Mucosa of descending colon (tissue), 3 donors: ENCODE measurements at regions not wholly inside any gene's neighbourhood (a gene's known extent, or its start where the extent isn't known, plus 50 kb on each side); places are given as distances from the start of the nearest gene placed in this dataset.
"Not testable (repeated sequence)": the region's sequence is repeated elsewhere in the genome, so short reads cannot be mapped to it uniquely, and the experiment has no call there.

Experiments
- ATAC-seq: fragments of 200-7000 bp; cut with Tn5 transposase; one replicate; pipeline ENCODE4 v1.9.1; 2020; ENCODE audit warnings: mild to moderate bottlenecking, moderate library complexity
- DNase-seq, 3 donors: peaks; one replicate each; pipeline ENCODE4 v3.0.0-alpha.2; 2020
- H3K36me3 ChIP-seq: fragments of 200-600 bp; one replicate; pipeline ENCODE4 v1.8.0; 2021; ENCODE audit warnings: low read depth, mild to moderate bottlenecking
- H3K4me1 ChIP-seq: fragments of 200-600 bp; one replicate; pipeline ENCODE4 v1.8.0; 2021; ENCODE audit warnings: low read depth, mild to moderate bottlenecking
- H3K4me3 ChIP-seq: fragments of 200-600 bp; one replicate; pipeline ENCODE4 v1.8.0; 2021; ENCODE audit warnings: mild to moderate bottlenecking
- H3K9me3 ChIP-seq: fragments of 200-600 bp; one replicate; pipeline ENCODE4 v1.8.0; 2021; ENCODE audit warnings: mild to moderate bottlenecking
- intact Hi-C, 2 donors: fragments of 100-400 bp; cut with DNase I in 1 of 2; cut with micrococcal nuclease in 1 of 2; formaldehyde crosslinking; loops; one replicate each; pipeline versions ENCODE4 v1.11.0 to v1.11.1; 2022; cut with DNase I, micrococcal nuclease
- TF ChIP-seq, protein P1 (sequence below): fragments of 200-600 bp; IDR thresholded peaks from one replicate; pipeline ENCODE4 v1.8.0; 2022; ENCODE audit warnings: antibody characterized with exemption, mild to moderate bottlenecking
- donor health status: DM: no; HTN: no; CAD: no; lungs with moderate emphysema.
- donor health status: DM: no; HTN: no; CAD: no.
- donor health status: DM: no; HTN: yes; CAD: no.

DNA sequence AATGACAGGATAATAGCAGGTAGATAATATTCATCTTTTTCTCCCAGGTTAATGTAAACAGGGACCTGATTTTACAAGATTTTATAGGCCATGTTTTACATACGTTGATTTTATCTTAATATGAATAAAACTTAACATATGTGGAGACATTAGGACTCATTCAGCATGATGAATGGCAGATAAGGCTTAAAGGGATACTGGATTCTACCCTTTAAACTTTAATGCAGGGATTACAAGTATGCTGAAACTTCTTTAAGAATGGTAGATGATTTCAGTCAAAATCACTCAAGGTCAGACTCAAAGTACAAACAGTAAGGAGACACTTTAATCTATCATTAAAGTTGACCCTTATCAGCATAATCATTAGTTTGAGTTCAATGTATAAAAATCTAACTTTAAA, 274.5 kb upstream of the IZUMO3 start:
- Histone ChIP-seq H3K4me1 (no peaks in the 10 kb centered on the region), H3K4me3 (no peak overlapping the region), H3K36me3 (no peaks in the 10 kb centered on the region), H3K9me3 (no peaks in the 10 kb centered on the region)
- TF ChIP-seq, protein P1, sequence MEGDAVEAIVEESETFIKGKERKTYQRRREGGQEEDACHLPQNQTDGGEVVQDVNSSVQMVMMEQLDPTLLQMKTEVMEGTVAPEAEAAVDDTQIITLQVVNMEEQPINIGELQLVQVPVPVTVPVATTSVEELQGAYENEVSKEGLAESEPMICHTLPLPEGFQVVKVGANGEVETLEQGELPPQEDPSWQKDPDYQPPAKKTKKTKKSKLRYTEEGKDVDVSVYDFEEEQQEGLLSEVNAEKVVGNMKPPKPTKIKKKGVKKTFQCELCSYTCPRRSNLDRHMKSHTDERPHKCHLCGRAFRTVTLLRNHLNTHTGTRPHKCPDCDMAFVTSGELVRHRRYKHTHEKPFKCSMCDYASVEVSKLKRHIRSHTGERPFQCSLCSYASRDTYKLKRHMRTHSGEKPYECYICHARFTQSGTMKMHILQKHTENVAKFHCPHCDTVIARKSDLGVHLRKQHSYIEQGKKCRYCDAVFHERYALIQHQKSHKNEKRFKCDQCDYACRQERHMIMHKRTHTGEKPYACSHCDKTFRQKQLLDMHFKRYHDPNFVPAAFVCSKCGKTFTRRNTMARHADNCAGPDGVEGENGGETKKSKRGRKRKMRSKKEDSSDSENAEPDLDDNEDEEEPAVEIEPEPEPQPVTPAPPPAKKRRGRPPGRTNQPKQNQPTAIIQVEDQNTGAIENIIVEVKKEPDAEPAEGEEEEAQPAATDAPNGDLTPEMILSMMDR = no peak
- intact Hi-C loops = no loop called here
- DNase-seq (no peak), ATAC-seq (no peak)

- no peak for ATAC-seq
- no peak for DNase-seq
- Histone ChIP-seq H3K9me3 (no peaks in the 10 kb centered on the region), H3K4me1 (no peaks in the 10 kb centered on the region), H3K36me3 (no peaks in the 10 kb centered on the region), H3K4me3 (no peak overlapping the region)
- TF ChIP-seq, protein P1 = no peak
- intact Hi-C loops = no loop called here
Measured at GRCh38 chr9:24817756-24818155, 272.1 kb upstream of the IZUMO3 start.

- ATAC-seq (no peak), DNase-seq (no peak)
- no peaks in the 10 kb centered on the region for H3K36me3 ChIP-seq
- H3K9me3 ChIP-seq = no peaks in the 10 kb centered on the region
- no peak overlapping the region for H3K4me3 ChIP-seq
- intact Hi-C loops = no loop called here
- no peaks in the 10 kb centered on the region for H3K4me1 ChIP-seq
- TF ChIP-seq, protein P1 = no peak
Measured at GRCh38 chr9:24816006-24816405, 270.3 kb upstream of the IZUMO3 start.

DNA sequence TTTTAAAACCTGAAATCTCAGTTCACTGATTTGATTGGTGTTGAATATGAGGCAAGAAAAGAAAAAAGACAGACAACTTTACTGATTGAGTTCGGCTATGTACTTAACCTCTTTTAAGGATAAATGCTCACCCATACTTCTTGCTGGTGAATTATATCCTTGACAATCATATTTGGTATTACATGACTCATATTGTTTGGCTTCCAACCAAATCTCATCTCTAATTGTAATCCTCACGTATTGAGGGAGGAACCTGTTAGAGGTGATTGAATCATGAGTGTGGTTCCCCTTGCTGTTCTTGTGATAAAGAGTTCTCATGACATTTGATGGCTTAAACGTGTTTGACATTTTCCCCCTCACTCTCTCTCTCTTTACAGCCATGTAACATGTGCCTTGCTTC, 255.6 kb upstream of the IZUMO3 start:
- H3K36me3 ChIP-seq = no peaks in the 10 kb centered on the region
- no peak for DNase-seq
- TF ChIP-seq, protein P1 = no peak
- intact Hi-C loops = no loop called here
- no peak for ATAC-seq
- no peaks in the 10 kb centered on the region for H3K4me1 ChIP-seq
- no peaks in the 10 kb centered on the region for H3K9me3 ChIP-seq
- H3K4me3 ChIP-seq = no peak overlapping the region

- no peak for DNase-seq
- no peak overlapping the region for H3K4me3 ChIP-seq
- intact Hi-C loops = no loop called here
- H3K4me1 ChIP-seq = no peaks in the 10 kb centered on the region
- no peak for ATAC-seq
- H3K9me3 ChIP-seq = peaks cover 6% of the 10 kb centered on the region
- TF ChIP-seq, protein P1 = no peak
- H3K36me3 ChIP-seq = no peaks in the 10 kb centered on the region
Measured at GRCh38 chr9:24793787-24794186, 248.1 kb upstream of the IZUMO3 start.

- ATAC-seq (no peak), DNase-seq (no peak)
- H3K4me3 ChIP-seq = no peak overlapping the region
- TF ChIP-seq, protein P1 = no peak
- peaks cover 39% of the 10 kb centered on the region for H3K9me3 ChIP-seq
- no peaks in the 10 kb centered on the region for H3K4me1 ChIP-seq
- no peaks in the 10 kb centered on the region for H3K36me3 ChIP-seq
- intact Hi-C loops = no loop called here
Measured at GRCh38 chr9:24776226-24776625, 230.5 kb upstream of the IZUMO3 start.

DNA sequence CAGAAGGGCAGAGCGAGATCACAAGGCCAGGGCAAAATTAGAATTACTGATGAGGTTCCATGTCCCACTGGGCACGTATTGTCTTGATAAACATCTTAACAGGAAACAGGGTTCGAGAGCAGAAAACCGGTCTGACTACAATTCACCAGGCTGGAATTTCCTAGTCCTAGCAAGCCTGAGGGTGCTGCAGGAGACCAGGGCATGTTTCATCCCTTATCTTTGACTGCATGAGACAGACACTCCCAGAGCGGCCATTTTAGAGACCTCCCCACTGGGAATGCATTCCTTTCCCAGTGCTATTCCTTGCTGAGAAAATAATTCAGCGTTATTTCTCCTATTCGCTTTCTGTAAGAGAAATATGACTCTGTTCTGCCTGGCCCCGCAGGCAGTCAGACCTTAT, 228.5 kb upstream of the IZUMO3 start:
- H3K4me3 ChIP-seq, DNase-seq, ATAC-seq, H3K4me1 ChIP-seq, intact Hi-C loops, H3K36me3 ChIP-seq: not testable (repeated sequence)
- H3K9me3 ChIP-seq = peaks cover 46% of the 10 kb centered on the region
